Lower leg skin (tissue), 3 donors: ENCODE measurements at regions not wholly inside any gene's neighbourhood (a gene's known extent, or its start where the extent isn't known, plus 50 kb on each side); places are given as distances from the start of the nearest gene placed in this dataset.

Experiments
- POLR2A ChIP-seq, 2 donors: fragments of 450-650 bp; IDR thresholded peaks; one replicate each; pipeline ENCODE4 v1.6.1; 2016 to 2017; ENCODE audit warnings: antibody characterized with exemption in 2 of 2, mild to moderate bottlenecking in 1 of 2, moderate library complexity in 1 of 2
- TF ChIP-seq, protein P1 (sequence below), 3 donors: fragments of 450-650 bp; IDR thresholded peaks; one replicate each; pipeline ENCODE4 v1.5.1; 2016; ENCODE audit warnings: antibody characterized with exemption in 3 of 3, mild to moderate bottlenecking in 3 of 3, moderate library complexity in 2 of 3

DNA sequence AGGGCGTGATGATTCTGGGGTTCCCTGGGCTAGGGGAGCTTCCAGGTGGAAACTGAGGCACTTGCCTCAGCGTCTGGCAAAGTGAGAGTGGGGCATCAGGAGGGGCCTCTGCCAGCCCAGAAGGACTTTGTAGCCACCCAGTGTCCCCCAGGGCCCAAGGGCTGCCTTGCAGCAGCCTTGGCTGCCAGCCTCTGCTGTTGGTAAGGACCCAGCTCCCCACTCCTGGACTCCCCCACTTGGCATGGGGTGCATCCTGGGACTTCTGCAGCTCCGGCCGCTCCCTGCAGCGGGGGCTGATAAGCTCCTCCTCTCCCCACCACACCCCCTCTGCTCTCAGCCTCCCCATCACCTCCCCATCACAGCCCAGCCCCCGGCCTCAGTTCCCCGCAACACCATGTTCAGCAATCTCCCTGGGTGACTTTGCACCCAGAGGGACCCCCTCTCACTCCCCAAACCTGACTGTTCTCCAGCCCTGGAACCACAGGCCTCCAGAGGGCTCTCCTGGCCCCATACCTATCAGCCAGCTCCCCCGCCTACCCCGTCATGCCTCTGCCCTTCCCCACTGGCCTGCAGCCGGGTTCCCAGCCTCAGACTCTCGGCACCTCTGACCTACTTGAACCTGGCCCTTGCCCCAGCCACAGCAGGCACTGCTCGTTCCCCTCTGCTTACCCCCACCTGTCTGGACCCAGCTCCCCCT is 113.0 kb downstream of the CRYAA start:
- TF ChIP-seq, protein P1, sequence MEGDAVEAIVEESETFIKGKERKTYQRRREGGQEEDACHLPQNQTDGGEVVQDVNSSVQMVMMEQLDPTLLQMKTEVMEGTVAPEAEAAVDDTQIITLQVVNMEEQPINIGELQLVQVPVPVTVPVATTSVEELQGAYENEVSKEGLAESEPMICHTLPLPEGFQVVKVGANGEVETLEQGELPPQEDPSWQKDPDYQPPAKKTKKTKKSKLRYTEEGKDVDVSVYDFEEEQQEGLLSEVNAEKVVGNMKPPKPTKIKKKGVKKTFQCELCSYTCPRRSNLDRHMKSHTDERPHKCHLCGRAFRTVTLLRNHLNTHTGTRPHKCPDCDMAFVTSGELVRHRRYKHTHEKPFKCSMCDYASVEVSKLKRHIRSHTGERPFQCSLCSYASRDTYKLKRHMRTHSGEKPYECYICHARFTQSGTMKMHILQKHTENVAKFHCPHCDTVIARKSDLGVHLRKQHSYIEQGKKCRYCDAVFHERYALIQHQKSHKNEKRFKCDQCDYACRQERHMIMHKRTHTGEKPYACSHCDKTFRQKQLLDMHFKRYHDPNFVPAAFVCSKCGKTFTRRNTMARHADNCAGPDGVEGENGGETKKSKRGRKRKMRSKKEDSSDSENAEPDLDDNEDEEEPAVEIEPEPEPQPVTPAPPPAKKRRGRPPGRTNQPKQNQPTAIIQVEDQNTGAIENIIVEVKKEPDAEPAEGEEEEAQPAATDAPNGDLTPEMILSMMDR (IDR thresholded peaks at IDR 0.05) = no peak
- no peak for TF ChIP-seq POLR2A (IDR thresholded peaks at IDR 0.05)
